ENCODE measurements at regions not wholly inside any gene's neighbourhood (a gene's known extent, or its start where the extent isn't known, plus 50 kb on each side); places are given as distances from the start of the nearest gene placed in this dataset.
"Not testable (repeated sequence)": the region's sequence is repeated elsewhere in the genome, so short reads cannot be mapped to it uniquely, and the experiment has no call there.

DNA sequence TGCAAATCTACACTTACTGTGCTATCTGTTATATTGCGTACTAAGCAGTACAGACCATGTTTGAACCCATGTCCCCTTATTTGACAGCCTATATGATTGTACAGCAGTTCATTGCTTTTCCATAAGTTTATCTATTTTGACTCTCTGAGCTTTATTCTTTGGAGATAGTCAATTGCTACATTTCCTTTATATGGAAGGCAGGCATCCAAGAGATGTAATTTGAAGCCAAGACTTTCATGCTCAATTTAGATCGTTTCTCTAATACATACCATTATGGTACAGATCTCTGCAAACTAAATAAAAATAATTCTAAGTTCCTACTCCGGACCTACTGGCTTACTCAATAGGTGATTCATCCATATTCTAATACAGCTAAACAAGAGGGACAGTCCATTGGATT, 424.8 kb downstream of the TMEM38B start:
- no peak for DNase-seq

DNA sequence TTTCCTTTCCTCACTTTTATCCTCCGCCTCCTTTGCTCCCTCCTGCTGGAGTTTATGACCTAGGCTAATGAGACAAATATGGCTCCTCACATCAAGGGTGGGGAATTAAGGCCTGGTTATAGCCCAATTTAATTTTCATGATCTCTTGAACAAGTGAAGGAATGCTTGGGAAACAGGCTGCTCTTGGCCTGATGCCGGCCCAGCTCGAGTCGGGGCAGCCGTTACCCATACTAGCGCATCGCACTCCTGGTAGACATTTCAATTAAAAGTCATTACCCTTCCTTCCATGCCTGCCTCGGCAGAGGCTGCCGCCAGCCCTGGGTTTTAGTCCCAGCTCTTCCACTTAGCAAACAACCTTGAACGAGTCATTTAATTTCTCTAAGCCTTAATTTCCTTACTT, 425.7 kb downstream of the TMEM38B start:
- DNase-seq, result no peak

DNA sequence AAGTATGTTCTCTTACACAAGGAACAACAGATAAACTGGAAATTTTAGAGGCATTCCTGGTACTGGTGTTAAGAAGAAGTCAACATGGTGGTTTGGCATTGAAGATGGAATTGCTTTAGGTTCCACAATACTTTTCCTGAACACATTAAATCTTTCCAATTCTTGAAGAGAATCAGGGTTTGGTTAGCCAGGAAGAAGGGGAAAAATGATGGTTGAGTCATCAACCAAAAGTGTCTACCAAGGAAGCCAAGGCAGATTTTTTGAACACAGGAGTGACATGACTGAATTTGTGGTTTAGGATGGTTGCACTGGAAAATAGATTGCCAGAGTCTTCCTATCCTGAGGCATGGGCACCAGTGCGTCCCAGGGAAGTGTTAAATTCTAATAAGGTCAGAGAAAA, 433.4 kb downstream of the TMEM38B start:
- DNase-seq, result no peak

DNA sequence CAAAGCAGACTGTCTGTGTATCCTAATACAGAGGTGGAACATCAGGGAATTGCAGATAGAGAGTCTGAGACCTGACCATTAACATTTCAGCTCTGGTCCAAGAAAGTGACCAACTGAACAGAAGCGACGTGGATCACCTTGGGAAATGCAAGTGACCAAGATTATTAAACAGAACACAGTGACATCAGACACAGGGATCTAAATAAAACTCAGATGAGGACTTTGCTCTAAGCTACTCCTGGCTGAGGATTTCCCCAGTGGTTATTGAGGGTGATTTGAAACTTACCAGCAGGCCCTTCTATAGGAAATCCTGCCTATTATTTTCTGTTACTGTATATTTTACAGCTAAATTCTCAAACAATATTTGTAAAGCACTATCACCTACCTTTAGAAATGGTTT, 436.0 kb downstream of the TMEM38B start:
- no peak for DNase-seq

DNA sequence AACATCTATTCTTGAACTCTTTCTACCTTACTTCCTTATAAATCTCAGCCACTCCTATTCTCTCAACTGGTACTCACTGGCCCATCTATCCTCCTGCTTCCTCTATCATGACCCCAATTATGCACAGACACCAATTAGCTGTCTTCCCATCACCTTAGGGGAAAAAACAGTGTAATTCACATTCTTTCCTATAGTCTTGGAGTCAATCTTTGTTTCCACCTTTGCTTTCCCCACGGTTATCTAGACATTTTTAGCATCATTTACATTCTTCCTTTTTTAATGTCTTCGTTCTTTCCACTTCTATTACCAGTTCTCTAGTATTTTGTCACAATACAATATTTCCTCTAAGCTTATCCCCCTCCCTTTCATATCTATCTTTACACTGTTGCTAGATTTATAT, 449.4 kb downstream of the TMEM38B start:
- no peak for DNase-seq

DNA sequence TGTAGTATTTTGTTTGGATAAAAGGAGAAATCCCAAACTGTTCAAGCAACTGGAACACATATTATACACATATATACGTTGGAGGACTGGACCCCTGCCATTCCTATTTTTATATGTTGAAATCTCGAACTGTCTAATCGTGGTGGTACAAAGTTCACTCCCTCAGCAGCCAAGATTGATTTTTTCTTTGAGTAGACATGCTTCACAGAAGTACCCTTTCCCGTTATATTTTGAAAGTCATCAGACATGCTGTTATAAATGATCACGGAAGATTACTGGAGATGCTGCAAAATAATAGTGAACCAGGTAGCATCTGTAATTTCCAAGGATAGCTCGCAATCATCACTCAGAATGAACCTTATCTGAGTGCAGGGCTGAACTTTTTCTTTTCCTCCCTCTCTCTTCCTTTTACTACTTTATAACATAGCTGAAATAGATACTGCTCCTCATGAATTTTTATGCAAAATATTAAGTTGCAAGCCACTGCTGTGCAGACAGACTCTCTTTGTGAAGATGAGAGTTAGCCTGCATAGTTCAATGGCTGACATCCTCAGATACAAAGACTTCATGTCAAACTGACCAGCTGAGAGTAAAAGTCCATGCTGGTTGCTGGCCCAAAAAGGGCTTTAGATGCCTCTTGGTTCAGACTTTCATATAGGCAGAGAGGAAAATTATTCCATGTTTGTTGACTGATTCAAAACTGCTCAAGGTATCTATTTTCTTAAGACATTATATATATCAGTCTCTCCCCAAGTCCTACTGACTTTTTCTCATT, 451.9 kb downstream of the TMEM38B start:
- no peak for DNase-seq

DNA sequence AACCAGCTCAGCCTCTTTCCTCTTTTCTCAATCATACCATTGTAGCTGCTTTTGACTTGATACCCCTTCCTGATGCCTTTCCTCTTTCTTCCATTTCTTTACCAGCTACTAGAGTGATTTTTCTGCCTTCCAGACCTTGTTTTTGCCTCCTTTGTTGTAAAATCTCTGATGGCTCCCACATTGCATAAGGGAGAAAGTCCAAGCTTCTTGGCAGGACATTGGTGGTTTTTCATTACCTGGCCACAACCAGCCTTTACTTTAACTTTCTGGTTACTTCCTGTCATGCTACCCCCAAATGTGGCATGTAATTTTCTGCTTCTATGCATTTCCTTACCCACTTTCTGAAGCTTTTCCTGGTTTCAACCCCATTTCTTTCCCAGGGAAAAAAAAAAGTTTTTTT, 452.5 kb downstream of the TMEM38B start:
- no peak for DNase-seq

DNA sequence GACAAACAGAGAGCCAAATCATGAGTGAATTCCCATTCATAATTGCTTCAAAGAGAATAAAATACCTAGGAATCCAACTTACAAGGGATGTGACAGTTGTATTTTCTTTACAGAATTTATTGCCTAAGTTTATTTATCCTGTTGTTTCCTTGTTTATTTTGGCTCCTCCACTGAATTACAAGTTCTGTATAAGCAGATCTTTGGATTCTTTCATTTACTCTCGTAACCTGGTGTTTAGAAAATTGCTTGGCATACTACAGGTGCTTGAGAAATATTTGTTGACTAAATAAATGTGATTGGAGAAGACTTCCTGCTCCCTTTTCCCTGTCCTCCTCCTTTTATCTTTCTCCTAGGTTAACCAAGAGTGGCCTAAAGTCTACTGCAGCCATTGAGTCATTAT, 455.6 kb downstream of the TMEM38B start:
- DNase-seq, result no peak

DNA sequence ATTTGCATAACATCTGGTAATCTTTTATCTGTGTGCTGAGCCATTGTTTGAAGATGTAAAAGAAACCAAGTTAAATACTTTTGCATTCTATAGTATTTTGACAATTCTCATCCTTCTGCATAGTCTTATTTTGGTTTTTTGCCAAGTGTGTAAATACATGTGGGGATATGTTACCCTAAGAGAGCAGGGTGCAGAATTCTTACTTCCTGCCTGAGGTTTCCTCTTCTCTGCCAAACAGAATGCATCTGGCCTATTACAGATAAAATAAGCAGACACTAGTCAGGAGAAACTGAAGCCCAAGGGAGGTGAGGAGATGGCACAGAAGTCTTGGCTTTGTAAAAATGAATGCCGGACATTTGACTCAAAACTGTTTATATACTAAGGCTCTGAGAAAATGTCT, 462.1 kb downstream of the TMEM38B start:
- no peak for DNase-seq

DNA sequence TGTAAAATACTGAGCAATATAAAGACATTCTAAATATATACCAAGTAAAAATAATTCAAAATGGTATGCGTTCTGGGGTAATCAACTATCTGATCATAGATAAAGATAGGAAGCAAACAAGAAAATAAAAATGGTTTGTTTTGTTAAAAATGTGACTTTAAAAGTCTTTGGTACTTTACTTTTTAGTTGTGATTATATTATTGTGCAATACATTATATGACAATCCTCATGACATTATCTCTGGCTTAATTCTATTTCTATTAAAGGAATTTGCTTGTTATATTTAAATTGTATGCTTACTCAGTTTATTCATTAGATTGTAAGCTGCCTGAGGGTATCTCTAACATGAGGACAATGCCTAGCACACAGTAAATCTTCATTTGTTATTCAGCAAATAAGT, 477.9 kb downstream of the TMEM38B start:
- DNase-seq, result no peak

DNA sequence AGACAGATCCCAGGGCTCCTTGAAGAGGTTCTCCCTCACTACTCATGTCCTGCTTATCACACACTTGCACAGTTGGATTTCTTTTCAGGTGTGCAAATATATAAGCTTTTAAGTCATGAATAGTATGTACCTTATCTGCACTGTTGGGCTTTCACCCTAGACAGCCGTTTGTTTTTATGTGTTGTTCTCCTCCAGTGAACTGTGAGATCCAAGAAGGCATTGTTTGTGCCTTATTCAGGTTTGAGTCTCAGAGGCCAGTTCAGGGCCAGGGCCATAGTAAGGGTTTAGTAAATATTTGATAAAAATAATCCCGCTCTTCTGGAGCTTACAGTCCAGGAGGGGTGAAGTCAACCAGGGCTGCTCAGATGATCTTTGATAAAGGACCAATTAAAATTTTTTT, 480.0 kb downstream of the TMEM38B start:
- DNase-seq, result no peak

DNA sequence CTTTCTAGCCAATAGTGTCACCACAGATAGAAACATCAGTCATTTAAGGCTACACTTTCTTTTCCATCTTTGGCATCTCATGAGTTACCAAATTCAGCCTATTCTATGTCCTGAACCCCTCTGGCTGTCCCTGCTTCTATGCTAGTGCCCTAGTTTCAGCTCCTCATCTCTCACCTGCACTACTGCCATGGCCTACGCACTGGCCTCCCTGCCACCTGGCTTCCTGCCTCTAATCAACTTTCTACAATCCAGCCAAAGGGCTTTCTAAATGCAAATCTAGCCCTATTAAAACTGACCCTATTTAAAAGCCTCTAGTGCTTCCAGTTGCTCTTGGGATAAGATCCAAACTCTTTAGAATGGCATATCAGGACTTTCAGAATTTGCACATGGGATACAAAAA, 482.9 kb downstream of the TMEM38B start:
- DNase-seq, result no peak

DNA sequence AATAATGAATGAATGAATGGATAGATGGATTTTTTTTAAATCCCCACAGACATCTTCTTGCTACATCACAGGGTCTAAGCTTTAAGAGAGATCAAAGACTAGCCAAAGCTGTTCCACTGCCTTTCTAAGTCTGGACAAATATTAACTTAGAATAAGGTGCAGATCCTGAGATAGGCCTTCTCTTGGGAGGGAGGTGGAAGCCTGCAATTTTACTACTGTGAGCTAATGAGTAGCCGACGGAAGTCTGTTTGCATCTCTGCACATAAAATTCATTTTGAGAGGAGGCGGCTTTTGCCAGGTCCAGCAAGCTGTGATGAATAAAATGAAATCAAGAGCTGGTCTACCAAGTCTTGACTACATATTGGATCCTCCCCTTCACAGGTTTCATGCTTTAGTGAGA, 484.9 kb downstream of the TMEM38B start:
- no peak for DNase-seq

DNA sequence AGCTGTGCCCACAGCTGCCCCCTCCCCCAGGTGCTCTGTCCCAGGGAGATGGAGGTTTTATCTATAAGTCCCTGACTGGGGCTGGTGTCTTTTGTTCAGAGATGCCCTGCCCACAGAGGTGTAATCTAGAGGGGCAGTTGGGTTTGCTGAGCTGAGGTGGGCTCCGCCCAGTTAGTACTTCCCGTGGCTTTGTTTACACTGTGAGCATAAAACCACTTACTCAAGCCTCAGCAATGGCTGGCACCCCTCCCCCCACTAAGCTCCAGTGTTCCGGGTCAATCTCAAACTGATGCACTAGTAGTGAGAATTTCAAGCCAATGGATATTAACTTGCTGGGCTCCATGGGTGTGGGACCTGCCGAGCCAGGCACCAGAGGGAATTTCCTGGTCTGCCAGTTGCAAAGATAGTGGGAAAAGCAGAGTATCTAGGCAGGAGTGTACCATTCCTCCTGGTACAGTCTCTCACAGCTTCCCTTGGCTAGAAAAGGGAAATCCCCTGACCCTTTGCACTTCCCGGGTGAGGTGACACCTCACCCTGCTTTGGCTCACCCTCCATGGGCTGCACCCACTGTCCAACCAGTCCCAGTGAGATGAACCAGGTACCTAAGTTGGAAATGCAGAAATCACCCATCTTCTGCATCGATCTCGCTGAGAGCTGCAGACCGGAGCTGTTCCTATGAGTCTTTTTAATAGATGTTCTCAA, 509.6 kb downstream of the TMEM38B start:
- DNase-seq, result peak; percentile 0

DNA sequence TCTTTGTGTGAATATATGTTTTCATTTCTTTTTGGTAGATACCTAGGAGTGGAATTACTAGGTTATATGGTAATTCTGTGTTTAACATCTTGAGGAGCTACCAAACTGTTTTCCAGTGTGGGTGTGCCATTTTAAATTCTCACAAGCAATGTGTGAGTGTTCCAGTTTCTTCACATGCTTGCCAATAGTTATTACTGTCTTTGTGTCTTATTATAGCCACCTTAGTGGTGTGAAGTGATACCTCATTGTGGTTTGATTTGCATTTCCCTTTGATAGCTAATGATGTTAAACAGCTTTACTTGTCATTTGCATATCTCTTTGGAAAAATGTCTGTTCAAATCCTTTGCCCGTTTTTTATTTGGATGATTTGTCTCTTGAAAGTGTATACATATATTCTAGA, 513.0 kb downstream of the TMEM38B start:
- DNase-seq, result no peak

DNA sequence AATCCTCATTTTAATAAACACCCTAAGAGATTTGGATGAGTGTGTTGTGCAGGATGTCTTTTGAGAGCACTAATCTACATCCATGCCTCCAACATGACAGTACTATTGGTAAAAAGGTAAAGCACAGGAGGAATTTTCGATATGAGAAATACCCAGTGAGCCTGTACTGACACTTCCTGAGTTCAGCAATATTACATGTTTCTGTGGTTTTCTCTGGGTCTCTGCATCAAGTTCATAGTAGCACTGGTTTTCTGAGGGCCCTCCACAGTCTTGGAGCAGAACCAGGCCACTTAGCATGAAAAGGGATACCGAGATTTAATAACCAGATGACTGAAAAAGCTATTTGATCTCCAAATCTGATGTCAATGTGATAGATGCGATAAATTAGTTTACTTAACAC, 524.1 kb downstream of the TMEM38B start:
- DNase-seq, result no peak

DNA sequence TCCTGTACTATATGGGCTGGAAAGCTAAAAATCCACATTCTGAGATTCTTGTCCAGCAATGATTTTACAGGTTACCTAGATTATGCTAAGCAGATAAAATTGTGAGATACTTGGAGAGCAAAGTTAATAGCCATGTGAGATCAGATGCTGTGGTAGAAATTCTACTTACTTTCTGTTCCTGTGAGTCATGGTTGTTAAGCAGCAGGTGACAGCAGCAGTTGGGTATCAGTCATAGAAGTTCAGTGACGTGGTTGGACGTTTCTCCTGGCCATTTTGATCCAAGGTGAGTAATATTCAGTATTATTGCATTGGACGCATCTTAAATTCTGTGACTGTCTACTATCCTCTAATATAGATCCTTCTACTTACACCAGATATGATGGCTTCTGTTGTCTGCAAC, 524.5 kb downstream of the TMEM38B start:
- DNase-seq, result no peak

DNA sequence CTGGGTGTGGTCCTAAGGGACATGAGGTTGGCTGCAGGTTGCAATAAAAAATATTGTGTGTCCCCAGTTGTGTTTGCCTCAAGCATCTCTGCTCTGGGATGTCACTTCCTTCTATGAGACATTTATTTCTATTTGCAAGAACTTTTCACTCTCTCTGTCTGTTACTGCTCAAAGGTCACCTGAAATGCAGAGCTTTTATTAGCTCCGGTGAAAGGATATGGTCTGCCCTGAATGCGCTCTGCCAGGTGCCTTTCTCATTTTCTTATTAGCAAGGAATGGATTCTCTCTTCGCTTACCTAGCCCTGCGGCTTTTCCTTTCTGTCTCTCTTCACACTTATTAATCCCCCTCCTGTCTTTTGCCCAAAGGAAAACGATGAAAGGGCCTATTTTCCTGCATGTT, 526.1 kb downstream of the TMEM38B start:
- DNase-seq, result no peak

DNA sequence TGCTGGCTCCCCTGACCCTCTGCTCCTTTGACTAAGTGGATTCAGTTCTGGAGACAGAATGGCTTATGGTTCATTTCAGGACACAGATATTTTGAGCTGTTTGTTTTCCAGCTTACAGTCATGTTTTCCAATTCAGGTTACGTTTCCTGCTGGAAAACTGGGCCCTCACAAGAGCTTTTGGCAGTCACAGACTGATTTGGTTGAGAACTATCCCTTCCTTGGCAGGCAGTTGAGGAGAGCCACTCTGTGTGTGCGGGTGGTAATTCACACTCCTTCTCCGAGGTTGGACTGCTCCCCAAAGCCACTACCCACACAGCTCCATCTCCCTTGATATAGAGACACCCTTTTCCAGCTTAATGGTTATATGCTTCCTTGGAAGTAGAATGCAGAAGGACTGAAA, 534.5 kb downstream of the TMEM38B start:
- no peak for DNase-seq

DNA sequence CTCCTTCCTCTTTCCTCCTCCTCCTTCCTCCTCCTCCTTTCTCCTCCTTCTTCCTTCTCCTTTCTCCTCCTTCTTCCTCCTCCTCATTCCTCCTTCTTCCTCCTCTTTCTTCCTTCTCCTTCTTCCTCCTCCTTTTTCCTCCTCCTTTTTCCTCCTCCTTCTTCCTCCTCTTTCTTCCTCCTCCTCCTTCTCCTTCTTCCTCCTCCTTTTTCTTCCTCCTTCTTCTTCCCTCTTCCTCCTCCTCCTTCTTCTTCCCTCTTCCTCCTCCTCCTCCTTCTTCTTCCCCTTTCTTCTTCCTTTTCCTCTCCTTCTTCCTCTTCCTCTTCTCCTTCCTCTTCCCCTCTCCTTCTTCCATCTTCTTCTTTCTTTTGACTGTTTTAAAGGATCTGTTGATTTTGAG, 538.8 kb downstream of the TMEM38B start:
- DNase-seq, result no peak

DNA sequence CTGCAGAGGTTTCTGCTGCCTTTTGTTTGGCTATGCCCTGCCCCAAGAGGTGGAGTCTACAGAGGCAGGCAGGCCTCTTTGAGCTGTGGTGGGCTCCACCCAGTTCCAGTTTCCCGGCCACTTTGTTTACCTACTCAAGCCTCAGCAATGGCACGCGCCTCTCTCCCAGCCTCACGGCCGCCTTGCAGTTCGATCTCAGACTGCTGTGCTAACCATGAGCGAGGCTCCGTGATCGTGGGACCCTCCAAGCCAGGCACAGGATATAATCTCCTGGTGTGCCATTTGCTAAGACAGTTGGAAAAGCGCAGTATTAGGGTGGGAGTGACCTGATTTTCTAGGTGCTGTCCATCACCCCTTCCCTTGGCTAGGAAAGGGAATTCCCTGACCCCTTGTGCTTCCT, 566.6 kb downstream of the TMEM38B start:
- not testable (repeated sequence) for DNase-seq

DNA sequence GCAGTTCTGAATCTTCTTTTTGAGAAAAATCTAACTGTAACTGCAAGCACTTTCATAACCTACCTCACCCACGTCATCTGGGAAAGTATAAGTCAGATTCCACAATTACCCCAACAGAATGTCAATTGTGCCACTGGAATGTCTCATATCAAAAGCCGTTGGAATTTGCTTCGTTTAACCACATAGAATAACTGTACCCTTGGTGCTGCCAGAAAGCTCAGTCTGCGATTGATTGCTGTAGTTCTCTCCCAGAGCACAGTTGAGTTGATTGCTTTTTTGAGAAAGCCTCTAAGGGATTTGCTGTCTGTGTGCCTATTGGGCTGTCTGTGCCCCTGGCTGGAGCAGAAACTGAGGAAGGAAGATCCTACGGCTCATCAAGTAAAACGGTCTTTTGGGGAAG, 583.6 kb downstream of the TMEM38B start:
- no peak for DNase-seq

DNA sequence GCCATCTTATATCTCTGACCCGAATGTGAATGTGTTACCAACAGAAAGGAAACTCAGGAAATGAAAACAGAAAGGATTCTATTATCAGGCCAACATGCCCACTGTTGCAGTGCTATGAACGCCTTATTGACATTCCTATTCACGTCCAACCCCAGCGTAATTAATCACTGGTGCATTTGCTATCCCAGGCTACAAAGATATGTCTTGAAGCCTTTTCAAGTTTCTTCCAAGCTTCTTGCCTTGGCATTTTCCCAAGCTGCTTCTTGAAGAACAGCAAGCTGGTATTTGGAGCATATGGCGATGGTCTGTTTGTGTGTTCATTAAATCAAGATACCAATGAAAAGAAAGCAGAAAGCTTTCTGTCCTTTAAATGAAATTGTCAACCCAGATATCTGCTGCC, 579.2 kb upstream of the ZNF462 start:
- DNase-seq, result no peak

DNA sequence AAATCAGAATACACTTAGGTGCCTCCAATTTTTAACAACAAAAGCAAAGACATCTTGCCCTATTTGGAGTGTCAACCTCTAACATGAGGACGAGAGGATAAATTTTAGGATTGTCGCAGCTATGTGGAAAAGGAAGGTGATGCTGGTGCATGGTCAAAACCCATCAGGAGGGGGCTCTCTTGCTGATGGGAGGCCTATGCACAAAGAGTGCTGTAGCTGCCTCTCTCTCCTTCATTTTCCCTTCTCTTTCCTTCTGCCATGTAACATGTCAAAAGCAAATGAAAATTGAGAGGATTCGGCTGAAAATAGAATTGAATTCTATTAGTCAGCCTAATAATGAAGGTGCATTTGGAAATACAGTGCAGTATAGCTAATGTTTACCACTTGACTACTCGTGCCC, 578.7 kb upstream of the ZNF462 start:
- DNase-seq, result peak; percentile 26

DNA sequence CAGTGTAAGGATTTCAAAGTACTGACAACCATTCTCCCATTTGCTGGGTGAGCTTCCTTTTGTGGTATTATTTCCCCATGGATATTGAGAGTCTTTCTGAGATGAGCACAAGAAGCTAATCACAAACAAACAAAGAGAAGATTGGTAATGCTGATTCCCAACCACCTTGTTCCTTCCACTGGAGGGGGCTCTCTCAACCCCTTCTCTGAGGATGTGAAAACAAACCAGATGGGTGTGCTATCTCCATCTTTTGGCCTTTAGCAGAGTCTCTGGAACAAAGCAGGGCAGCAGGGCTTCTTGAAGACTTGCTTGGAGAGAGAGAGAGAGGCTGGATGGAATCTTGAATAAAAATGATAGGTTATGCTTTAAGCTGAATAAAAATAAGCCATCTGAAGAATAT, 576.7 kb upstream of the ZNF462 start:
- DNase-seq, result peak; percentile 52

Measured in NCI-H1436 (cell line).